Omental fat pad (tissue), 3 donors: ENCODE measurements at regions not wholly inside any gene's neighbourhood (a gene's known extent, or its start where the extent isn't known, plus 50 kb on each side); places are given as distances from the start of the nearest gene placed in this dataset.

Experiments
- ATAC-seq: fragments of 150-250 bp; one replicate; pipeline ENCODE4 v1.9.1; 2016; ENCODE audit warnings: mild to moderate bottlenecking, moderate library complexity; ENCODE audit not compliant: low FRiP score
- DNase-seq: peaks from one replicate; pipeline ENCODE4 v3.0.0-alpha.2; 2019; ENCODE audit warnings: low spot score
- TF ChIP-seq, protein P1 (sequence below), 3 donors: fragments of 450-650 bp; IDR thresholded peaks; one replicate each; pipeline ENCODE4 v1.5.1; 2016 to 2017; ENCODE audit warnings: antibody characterized with exemption in 3 of 3, mild to moderate bottlenecking in 3 of 3, moderate library complexity in 2 of 3

DNA sequence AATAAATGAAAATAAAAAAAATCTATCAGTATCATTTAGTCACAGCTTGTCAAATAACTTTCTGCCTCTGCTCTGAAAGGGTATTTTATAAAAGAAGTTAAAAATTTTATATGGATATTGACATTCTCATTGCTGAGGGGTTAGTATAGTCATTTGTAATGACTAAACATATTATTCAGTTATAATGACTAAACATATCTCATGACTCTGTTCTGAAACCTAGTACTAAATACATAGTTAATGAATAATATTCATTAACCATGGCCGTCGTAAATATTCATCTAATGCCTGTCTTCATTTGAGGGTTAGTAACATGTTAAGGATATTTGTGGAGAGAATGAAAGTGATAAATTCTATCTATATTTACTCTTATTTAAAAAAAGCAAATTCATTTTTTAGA, 69.1 kb upstream of the MAP4K3 start:
- ATAC-seq (no peak), DNase-seq (no peak)
- TF ChIP-seq, protein P1, sequence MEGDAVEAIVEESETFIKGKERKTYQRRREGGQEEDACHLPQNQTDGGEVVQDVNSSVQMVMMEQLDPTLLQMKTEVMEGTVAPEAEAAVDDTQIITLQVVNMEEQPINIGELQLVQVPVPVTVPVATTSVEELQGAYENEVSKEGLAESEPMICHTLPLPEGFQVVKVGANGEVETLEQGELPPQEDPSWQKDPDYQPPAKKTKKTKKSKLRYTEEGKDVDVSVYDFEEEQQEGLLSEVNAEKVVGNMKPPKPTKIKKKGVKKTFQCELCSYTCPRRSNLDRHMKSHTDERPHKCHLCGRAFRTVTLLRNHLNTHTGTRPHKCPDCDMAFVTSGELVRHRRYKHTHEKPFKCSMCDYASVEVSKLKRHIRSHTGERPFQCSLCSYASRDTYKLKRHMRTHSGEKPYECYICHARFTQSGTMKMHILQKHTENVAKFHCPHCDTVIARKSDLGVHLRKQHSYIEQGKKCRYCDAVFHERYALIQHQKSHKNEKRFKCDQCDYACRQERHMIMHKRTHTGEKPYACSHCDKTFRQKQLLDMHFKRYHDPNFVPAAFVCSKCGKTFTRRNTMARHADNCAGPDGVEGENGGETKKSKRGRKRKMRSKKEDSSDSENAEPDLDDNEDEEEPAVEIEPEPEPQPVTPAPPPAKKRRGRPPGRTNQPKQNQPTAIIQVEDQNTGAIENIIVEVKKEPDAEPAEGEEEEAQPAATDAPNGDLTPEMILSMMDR (IDR thresholded peaks at IDR 0.05): no peak

DNA sequence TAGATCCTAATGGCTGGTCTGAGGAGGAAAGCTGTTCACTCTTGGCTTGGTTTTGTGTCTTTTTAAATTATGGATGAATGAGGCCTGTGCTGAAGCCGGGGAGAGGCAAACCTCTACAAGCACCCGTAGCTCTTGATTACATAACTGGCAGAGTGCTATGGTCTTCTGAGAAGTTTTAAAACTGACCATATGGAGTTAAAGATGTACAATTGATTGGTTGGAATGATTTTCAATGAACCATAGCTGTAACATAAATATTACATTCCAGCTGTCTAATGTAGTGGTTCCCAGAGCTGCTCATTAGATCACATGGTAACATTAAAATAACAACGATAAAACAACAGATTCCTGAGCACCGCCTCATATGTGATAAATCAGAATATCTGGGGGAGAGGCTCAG, 71.1 kb upstream of the MAP4K3 start:
- DNase-seq (no peak), ATAC-seq (no peak)
- TF ChIP-seq, protein P1 (IDR thresholded peaks at IDR 0.05): no peak

DNA sequence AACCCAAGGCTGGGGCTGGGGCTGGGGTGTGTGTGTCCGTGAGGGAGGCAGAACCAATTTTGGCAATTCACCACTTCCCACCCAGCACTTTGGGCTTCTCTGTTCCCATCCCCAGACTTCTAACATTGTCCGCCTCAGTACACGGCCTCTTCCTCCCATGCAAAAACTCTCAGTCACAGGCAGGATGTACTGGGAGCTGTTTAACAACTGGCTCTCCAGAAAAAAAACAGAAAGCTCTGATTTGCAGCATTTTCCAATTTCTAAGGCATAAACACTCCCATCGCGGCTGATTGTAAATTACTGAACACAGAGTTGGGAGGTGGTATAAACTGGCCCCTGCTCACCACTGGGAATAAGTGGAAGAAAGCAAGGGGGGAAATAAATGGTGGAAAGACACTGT, 73.1 kb upstream of the MAP4K3 start:
- no peak for ATAC-seq
- TF ChIP-seq, protein P1 (IDR thresholded peaks at IDR 0.05): no peak
- DNase-seq: no peak

DNA sequence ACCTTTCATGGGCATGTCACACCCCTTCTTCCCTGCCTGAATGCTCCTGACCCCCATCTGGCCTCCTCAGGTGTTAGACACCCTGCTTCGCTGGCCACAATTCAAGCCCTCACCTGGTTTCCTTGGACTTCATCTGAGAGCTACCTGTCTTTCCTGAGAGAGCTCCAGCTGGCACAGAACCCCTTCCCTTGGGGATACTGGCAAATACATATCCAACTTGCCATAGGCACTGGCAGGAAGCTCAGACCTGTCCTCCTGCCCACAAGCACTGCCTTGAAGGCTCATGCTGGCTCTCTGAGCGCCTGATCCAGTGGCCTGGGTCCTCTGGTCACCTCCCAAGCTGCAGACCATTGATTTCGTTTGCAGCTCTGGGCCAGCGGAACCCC, 74.1 kb upstream of the MAP4K3 start:
- TF ChIP-seq, protein P1 (IDR thresholded peaks at IDR 0.05): no peak
- ATAC-seq: peak; percentile 10
- DNase-seq: no peak

DNA sequence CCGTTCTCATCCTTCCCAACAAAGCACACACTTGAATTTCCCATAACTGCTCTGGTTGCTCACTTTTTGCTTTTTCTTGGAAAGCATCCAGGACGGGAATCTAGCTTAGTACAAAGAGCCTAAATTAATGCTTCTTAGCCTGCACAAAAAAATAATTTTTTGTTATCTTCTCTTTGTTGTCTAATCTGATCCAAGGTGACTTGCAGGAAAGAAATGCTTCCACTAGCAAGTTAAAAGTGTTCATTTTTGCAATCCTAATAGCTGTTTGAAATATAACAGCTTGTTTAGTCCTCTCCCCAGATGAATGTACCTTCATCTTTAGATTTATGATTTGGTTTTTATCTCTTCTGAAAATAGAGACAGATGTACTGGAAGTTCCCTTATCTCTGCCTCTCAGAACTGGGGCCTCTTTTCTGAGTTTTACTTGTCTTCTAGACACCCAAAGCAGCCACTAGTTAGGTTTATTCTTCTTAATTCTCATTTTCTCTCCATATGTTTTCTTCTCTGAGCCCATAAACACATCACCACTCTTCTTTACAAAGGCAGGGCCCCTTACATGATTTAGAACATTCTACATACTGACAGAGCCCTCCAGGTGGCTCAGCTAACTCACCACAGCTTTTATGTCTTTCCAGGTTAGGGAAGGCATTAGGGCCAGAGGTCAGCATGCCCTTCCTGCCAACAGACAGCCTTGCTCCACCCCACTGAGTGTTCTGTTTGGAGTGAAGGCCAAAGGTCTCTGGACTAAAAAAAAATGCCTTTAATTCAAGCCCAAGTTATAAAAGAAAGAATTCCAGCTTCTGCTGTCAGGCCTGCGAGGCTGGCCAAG, 74.7 kb upstream of the MAP4K3 start:
- DNase-seq (no peak), ATAC-seq (peak; percentile 7)
- TF ChIP-seq, protein P1 (IDR thresholded peaks at IDR 0.05): no peak

DNA sequence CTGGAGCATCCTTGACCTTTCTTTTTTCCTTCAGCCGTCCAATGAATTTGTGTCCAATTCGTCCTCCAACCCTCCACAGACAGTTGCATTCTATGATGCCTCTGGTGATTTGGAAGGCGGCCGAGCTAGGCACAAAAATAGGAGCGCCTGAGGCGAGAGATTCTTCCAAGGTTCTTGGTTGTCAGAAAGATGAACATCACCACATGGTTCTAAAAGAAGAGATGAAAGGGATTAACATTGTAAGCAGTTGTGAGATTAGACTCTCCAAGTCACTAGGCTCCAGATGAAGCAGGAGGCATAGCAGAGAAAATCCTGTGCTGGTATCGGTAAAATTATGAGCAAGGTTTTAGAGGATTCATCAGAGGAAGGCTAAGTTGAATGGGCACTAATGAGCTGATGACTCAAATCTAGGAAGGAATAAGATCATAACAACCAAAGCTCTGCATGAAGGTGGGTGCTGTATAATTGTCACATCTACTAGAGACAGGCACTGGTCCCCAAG, 75.4 kb upstream of the MAP4K3 start:
- ATAC-seq (no peak), DNase-seq (no peak)
- TF ChIP-seq, protein P1 (IDR thresholded peaks at IDR 0.05): no peak

DNA sequence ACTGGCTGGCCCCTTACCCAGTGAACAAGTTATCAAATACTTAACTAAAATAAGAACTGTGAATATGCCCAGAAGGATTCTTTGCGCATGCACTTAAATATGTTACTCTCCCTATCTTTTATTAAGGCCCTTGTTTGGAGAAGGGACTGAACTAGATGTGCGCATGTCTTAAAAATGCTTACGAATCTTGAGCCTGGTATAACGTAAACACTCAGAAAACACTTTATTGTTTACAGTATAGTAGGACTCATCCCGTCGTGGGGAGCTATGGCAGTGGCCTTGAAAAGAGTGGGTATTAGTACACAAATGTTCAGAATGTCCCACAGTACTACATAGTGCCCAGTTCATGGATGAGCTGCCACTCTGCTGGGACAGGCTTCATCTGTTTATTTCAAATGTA, 75.9 kb upstream of the MAP4K3 start:
- TF ChIP-seq, protein P1 (IDR thresholded peaks at IDR 0.05): no peak
- ATAC-seq: no peak
- no peak for DNase-seq
